Stomach (tissue), 8 donors: ENCODE measurements at regions not wholly inside any gene's neighbourhood (a gene's known extent, or its start where the extent isn't known, plus 50 kb on each side); places are given as distances from the start of the nearest gene placed in this dataset.

Experiments used
- DNase-seq, 2 donors: peaks; one replicate each; pipeline versions ENCODE4 v3.0.0 to v3.0.0-alpha.2; 2013 to 2019
- H3K27ac ChIP-seq, 5 donors: fragments of 200-600 bp in 4 of 5; sonication (generic) in 4 of 5; one replicate each; pipeline ENCODE4 v1.5.1; 2013 to 2019; ENCODE audit warnings: mild to moderate bottlenecking in 1 of 5, moderate library complexity in 1 of 5
- H3K27me3 ChIP-seq, 3 donors: fragments of 200-600 bp; sonication (generic); one replicate each; pipeline ENCODE4 v1.5.1; 2017 to 2019; ENCODE audit warnings: mixed run types in 1 of 3
- H3K36me3 ChIP-seq, 4 donors: fragments of 200-600 bp; sonication (generic); 1 replicate in 3 of 4; 2 replicates in 1 of 4; pipeline ENCODE4 v1.5.1; 2016 to 2019
- H3K4me1 ChIP-seq, 4 donors: fragments of 200-600 bp; sonication (generic); one replicate each; pipeline ENCODE4 v1.5.1; 2016 to 2019
- H3K4me3 ChIP-seq, 4 donors: fragments of 200-600 bp; sonication (generic) in 3 of 4; one replicate each; pipeline ENCODE4 v1.5.1; 2016 to 2019; ENCODE audit warnings: mild to moderate bottlenecking in 1 of 4
- H3K9me3 ChIP-seq, 4 donors: fragments of 200-600 bp; sonication (generic); one replicate each; pipeline ENCODE4 v1.5.1; 2016 to 2019
- CTCF ChIP-seq, 7 experiments: fragments of 450-650 bp in 4 of 7; fragments of 200-600 bp in 3 of 7; sonication (generic) in 3 of 7; IDR thresholded peaks; one replicate each; pipeline ENCODE4 v1.5.1; 2016 to 2019; ENCODE audit warnings: antibody characterized with exemption in 7 of 7, control low read depth in 2 of 7, mild to moderate bottlenecking in 1 of 7
- EP300 ChIP-seq: sonication (generic); formaldehyde crosslinking; IDR thresholded peaks from one replicate; pipeline ENCODE4 v1.6.1; 2017; ENCODE audit warnings: antibody characterized with exemption
- POLR2A ChIP-seq, 4 donors: fragments of 450-650 bp; IDR thresholded peaks; one replicate each; pipeline ENCODE4 v1.6.1; 2016; ENCODE audit warnings: antibody characterized with exemption in 4 of 4, control low read depth in 2 of 4, mild to moderate bottlenecking in 1 of 4, moderate library complexity in 1 of 4
- POLR2AphosphoS5 ChIP-seq, 3 donors: sonication (generic); formaldehyde crosslinking; IDR thresholded peaks; one replicate each; pipeline ENCODE4 v1.6.1; 2016; ENCODE audit warnings: antibody characterized with exemption in 3 of 3
- WGBS, 5 donors: extraction: QIAGEN DNeasy Blood & Tissue Kit in 3 of 5; methylation state at CpG; one replicate each; pipeline versions ENCODE4 v1.1.5 to v1.1.7; 2013 to 2018; 5-methylcytosine and 5-hydroxymethylcytosine counted together
- intact Hi-C: fragments of 100-400 bp; cut with DNase I; formaldehyde crosslinking; loops from one replicate; pipeline ENCODE4 v1.15.1; 2023; ENCODE audit warnings: low total_unique reads
- donor health status: healthy with polysubstance abuse.
- donor health status: Bipolar disorder and iron deficiency.
- donor health status: healthy.

GRCh38 chr4:54877006-54877405 lies 219.2 kb downstream of the KIT start:
- Histone ChIP-seq H3K4me3 (no peak overlapping the region), H3K4me1 (no peaks in the 10 kb centered on the region), H3K27ac (no peak overlapping the region), H3K27me3 (no peaks in the 10 kb centered on the region), H3K36me3 (no peaks in the 10 kb centered on the region), H3K9me3 (no peaks in the 10 kb centered on the region)
- WGBS, 5 donors: 83 to 98% (median 95%) methylated on average over 2 of the region's 2 CpGs
- intact Hi-C loops: no loop called here
- TF ChIP-seq EP300 (no peak), POLR2A (IDR thresholded peaks at IDR 0.05) (no peak), CTCF (IDR thresholded peaks at IDR 0.05) (no peak), POLR2AphosphoS5 (IDR thresholded peaks at IDR 0.05) (no peak)
- no peak for DNase-seq

- Histone ChIP-seq H3K27ac (no peak overlapping the region), H3K9me3 (no peaks in the 10 kb centered on the region), H3K4me3 (no peak overlapping the region), H3K27me3 (no peaks in the 10 kb centered on the region), H3K4me1 (no peaks in the 10 kb centered on the region), H3K36me3 (no peaks in the 10 kb centered on the region)
- DNase-seq: no peak
- no peak for TF ChIP-seq POLR2A (IDR thresholded peaks at IDR 0.05)
- 68 to 89% (median 81%) methylated on average over 3 of the region's 3 CpGs for WGBS, 5 donors
- intact Hi-C loops: no loop called here
Measured at GRCh38 chr4:54872261-54872660, 214.5 kb downstream of the KIT start.

DNA sequence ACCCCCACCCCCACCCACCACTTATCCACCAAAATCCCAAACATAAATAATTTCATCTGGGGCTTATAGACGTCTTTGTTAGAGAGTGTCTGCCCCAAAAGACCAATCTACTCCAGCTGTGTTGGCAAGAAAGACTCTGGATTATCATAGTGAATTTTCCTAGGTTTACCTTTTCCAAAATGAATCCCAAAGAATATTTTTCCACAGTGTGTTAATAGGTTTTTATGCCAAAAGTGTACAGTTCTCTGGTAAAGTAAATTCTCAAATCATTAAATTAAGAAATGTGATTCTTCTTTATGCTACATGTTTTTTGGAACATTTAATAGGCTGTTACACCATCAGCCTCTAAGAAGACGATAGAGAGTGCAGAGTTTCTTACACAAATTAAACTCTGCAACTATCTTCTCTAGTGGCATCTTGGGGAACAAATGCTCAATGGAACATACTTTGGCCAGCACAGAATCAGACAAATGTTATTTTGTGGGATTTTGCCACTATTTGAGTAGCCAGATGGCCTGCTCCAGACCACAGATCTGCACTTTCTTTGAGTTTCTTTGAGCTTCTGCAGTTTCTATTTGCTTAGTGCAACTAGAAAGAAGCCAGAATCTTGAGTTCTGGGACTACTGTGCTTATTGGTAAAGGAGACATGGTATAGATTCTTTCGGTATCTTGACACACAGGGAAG lies 206.0 kb downstream of the KIT start:
- intact Hi-C loops: no loop called here
- TF ChIP-seq EP300 (no peak), POLR2A (IDR thresholded peaks at IDR 0.05) (no peak), POLR2AphosphoS5 (IDR thresholded peaks at IDR 0.05) (no peak), CTCF (IDR thresholded peaks at IDR 0.05) (no peak)

DNA sequence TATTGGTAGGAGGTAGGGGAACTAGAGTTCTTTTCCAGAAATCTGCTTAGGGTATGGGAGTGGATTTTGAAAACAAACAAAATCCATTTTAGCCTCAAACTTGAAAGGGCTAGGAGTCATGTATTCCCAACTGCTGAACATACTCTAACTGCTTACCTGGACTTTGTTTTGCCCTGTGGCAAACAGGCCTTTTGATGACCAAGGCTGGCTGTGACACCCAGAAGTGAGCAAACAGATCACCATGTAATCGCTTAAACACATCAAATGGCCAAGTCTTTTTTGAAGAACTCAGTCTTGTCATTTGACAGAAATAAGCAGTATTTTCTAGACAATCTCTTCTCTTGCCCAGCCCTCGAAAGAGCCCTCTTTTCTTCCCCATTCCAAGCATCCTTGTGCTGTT lies 203.4 kb downstream of the KIT start:
- DNase-seq: no peak
- Histone ChIP-seq H3K4me1 (no peaks in the 10 kb centered on the region), H3K27me3 (no peaks in the 10 kb centered on the region), H3K9me3 (no peaks in the 10 kb centered on the region), H3K4me3 (no peak overlapping the region), H3K36me3 (no peaks in the 10 kb centered on the region), H3K27ac (no peak overlapping the region)
- TF ChIP-seq POLR2A (IDR thresholded peaks at IDR 0.05) (no peak), CTCF (IDR thresholded peaks at IDR 0.05) (no peak), POLR2AphosphoS5 (IDR thresholded peaks at IDR 0.05) (no peak), EP300 (no peak)
- intact Hi-C loops: no loop called here
- WGBS, 5 donors: 56 to 77% (median 67%) methylated on average over 2 of the region's 2 CpGs

More for the DNA sequence above, 206.0 kb downstream of the KIT start:
- Histone ChIP-seq H3K9me3 (no peaks in the 10 kb centered on the region), H3K36me3 (no peaks in the 10 kb centered on the region), H3K4me1 (no peaks in the 10 kb centered on the region), H3K4me3 (no peak overlapping the region), H3K27ac (no peak overlapping the region), H3K27me3 (no peaks in the 10 kb centered on the region)
- 71 to 76% (median 75%) methylated on average over 3 of the region's 3 CpGs for WGBS, 5 donors
- no peak for DNase-seq

DNA sequence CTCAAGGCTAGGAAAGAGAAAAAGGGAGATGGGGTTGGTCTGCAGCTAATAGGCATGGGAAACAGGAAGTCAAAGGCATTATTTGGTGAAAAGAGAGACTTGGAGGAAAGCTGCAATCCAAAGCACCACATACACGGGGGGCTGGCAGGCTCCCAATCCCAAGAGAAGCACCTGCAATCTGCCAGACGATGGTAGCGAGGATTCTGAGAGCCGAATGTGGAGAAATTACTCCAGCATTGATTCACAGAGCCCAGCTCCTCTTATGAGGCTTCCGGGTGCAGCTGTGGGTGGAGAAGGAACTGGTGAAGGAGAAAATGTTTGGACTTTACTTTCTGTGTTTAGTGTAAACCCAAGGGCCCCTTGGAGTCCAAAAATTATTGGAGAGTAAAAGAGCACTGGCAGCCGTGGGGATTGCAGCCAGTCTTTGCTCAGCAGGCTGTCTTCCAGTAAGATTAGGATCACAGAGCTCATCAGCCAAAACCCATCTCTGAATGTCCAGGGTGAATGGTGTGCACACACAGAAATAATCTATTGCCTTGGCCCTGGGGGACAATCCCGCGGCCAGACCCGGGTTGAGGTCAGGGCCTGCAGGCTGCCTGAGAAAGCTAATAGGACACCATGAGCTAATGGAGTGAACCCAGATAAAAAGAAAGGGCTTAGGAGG lies 197.6 kb downstream of the KIT start:
- Histone ChIP-seq H3K27ac (no peak overlapping the region), H3K9me3 (no peaks in the 10 kb centered on the region), H3K36me3 (no peaks in the 10 kb centered on the region), H3K4me1 (no peaks in the 10 kb centered on the region), H3K4me3 (no peak overlapping the region), H3K27me3 (no peaks in the 10 kb centered on the region)
- DNase-seq: peak in 1 of 2 donors; percentile 23
- TF ChIP-seq POLR2AphosphoS5 (IDR thresholded peaks at IDR 0.05): no peak
- no peak for TF ChIP-seq EP300
- no peak for TF ChIP-seq CTCF (IDR thresholded peaks at IDR 0.05)
- TF ChIP-seq POLR2A (IDR thresholded peaks at IDR 0.05): no peak
- WGBS, 5 donors: 56 to 81% (median 64%) methylated on average over 9 of the region's 9 CpGs
- intact Hi-C loops: no loop called here
